B cell (primary cell): ENCODE measurements at regions not wholly inside any gene's neighbourhood (a gene's known extent, or its start where the extent isn't known, plus 50 kb on each side); places are given as distances from the start of the nearest gene placed in this dataset.

Experiments
- ATAC-seq: fragments of 200-7000 bp; cut with Tn5 transposase; one replicate; pipeline ENCODE4 v1.10.0; 2021; ENCODE audit warnings: low read depth, mild to moderate bottlenecking, moderate number of reproducible peaks, moderate library complexity
- CTCF ChIA-PET: fragments of 350-600 bp; sonication (Branson Sonifier 250); formaldehyde crosslinking; loops from one replicate; lab custom pipeline; 2021; ENCODE audit warnings: antibody characterized with exemption, inconsistent platforms; lab: Charles Lee
- POLR2A ChIA-PET: fragments of 350-600 bp; sonication (Branson Sonifier 250); formaldehyde crosslinking; loops from one replicate; lab custom pipeline; 2021; ENCODE audit warnings: antibody characterized with exemption; lab: Charles Lee
- DNase-seq: peaks from one replicate; pipeline ENCODE4 v3.0.0; 2013
- H2AFZ ChIP-seq: 2 replicates; pipeline ENCODE4 v1.6.1; 2012; ENCODE audit warnings: mild to moderate bottlenecking, low read depth, low read length; ENCODE audit not compliant: insufficient read depth, poor library complexity, severe bottlenecking
- H3K27ac ChIP-seq, 2 donors: 1 replicate in 1 of 2; 2 replicates in 1 of 2; pipeline ENCODE4 v1.5.1; 2012 to 2013; ENCODE audit warnings: low read length in 2 of 2, mild to moderate bottlenecking in 2 of 2, moderate library complexity in 1 of 2
- H3K27me3 ChIP-seq, 4 experiments: fragments of 200-600 bp in 1 of 4; sonication (generic) in 1 of 4; replicated peaks in 1 of 4; 1 replicate in 2 of 4; 2 replicates in 2 of 4; pipeline versions ENCODE4 v1.6.1 to v1.7.0; 2013 to 2016; ENCODE audit warnings: low read length in 3 of 4, mild to moderate bottlenecking in 2 of 4, mixed read lengths in 1 of 4, moderate library complexity in 1 of 4; ENCODE audit not compliant: insufficient read depth in 4 of 4, control insufficient read depth in 3 of 4; ENCODE audit errors: control extremely low read depth in 1 of 4
- H3K36me3 ChIP-seq, 2 experiments: replicated peaks in 1 of 2; 1 replicate in 1 of 2; 2 replicates in 1 of 2; pipeline versions ENCODE4 v1.6.1 to v1.7.1; 2013; ENCODE audit warnings: low read length in 1 of 2; ENCODE audit not compliant: insufficient read depth in 2 of 2, control insufficient read depth in 1 of 2; ENCODE audit errors: control extremely low read depth in 1 of 2, extremely low read depth in 1 of 2
- H3K4me1 ChIP-seq, 2 donors: fragments of 200-600 bp in 1 of 2; sonication (generic) in 1 of 2; 1 replicate in 1 of 2; 2 replicates in 1 of 2; pipeline versions ENCODE4 v1.5.1 to v1.6.1; 2013 to 2017; ENCODE audit warnings: low read length in 2 of 2; ENCODE audit not compliant: control insufficient read depth in 2 of 2, insufficient read depth in 2 of 2
- H3K4me2 ChIP-seq: replicated peaks from 2 replicates; pipeline ENCODE3; 2012; ENCODE audit warnings: mild to moderate bottlenecking, low read depth, low read length; ENCODE audit not compliant: poor library complexity, severe bottlenecking
- H3K4me3 ChIP-seq, 5 experiments: fragments of 200-600 bp in 1 of 5; sonication (generic) in 1 of 5; 1 replicate in 3 of 5; 2 replicates in 2 of 5; pipeline versions ENCODE4 v1.5.1 to v1.7.0; 2011 to 2016; ENCODE audit warnings: low read length in 4 of 5, mild to moderate bottlenecking in 4 of 5, low read depth in 2 of 5, control low read depth in 1 of 5, moderate library complexity in 1 of 5; ENCODE audit not compliant: insufficient read depth in 1 of 5; ENCODE audit errors: control extremely low read depth in 1 of 5, extremely low read depth in 1 of 5
- H3K79me2 ChIP-seq: fragments of 200-600 bp; sonication (generic); one replicate; pipeline ENCODE4 v1.6.0; 2016; ENCODE audit warnings: low read length; ENCODE audit not compliant: control insufficient read depth, insufficient read depth
- H3K9ac ChIP-seq: fragments of 200-600 bp; sonication (generic); 2 replicates; pipeline ENCODE4 v1.6.1; 2017; ENCODE audit warnings: mild to moderate bottlenecking, low read length, moderate library complexity
- H3K9me3 ChIP-seq, 3 donors: one replicate each; pipeline versions ENCODE4 v1.6.1 to v1.7.1; 2013; ENCODE audit warnings: low read length in 2 of 3; ENCODE audit not compliant: control insufficient read depth in 2 of 3, insufficient read depth in 1 of 3; ENCODE audit errors: control extremely low read depth in 1 of 3
- H4K20me1 ChIP-seq: 2 replicates; pipeline ENCODE4 v1.6.0; 2012; ENCODE audit warnings: mild to moderate bottlenecking, low read length; ENCODE audit not compliant: insufficient read depth, control insufficient read depth, poor library complexity, severe bottlenecking
- H3K27ac Mint-ChIP-seq: one replicate; pipeline ENCODE4 v1.8.0; 2021; ENCODE audit warnings: mixed read lengths
- H3K27me3 Mint-ChIP-seq: one replicate; pipeline ENCODE4 v1.8.0; 2021; ENCODE audit warnings: mixed read lengths
- H3K4me1 Mint-ChIP-seq: one replicate; pipeline ENCODE4 v1.8.0; 2021; ENCODE audit warnings: mixed read lengths
- H3K4me3 Mint-ChIP-seq: one replicate; pipeline ENCODE4 v1.8.0; 2021; ENCODE audit warnings: mixed read lengths
- H3K9me3 Mint-ChIP-seq: one replicate; pipeline ENCODE4 v1.8.0; 2022; ENCODE audit warnings: mixed read lengths; ENCODE audit not compliant: insufficient read depth
- CTCF ChIP-seq: fragments of 200-600 bp; IDR thresholded peaks from one replicate; pipeline ENCODE4 v1.8.0; 2022; ENCODE audit warnings: antibody characterized with exemption, mild to moderate bottlenecking
- EZH2 ChIP-seq: IDR thresholded peaks from 2 replicates; pipeline ENCODE4 v1.6.1; 2012; ENCODE audit warnings: borderline replicate concordance, low read depth, mild to moderate bottlenecking, moderate library complexity, low read length; ENCODE audit not compliant: insufficient read depth, poor library complexity, severe bottlenecking
- WGBS: methylation state at CpG from one replicate; pipeline ENCODE4 v1.1.5; 2013; ENCODE audit warnings: missing lambda C conversion rate; ENCODE audit not compliant: insufficient coverage; 5-methylcytosine and 5-hydroxymethylcytosine counted together
- intact Hi-C: fragments of 100-400 bp; cut with micrococcal nuclease; formaldehyde crosslinking; loops from one replicate; pipeline ENCODE4 v1.10.0; 2022

GRCh38 chr2:175463169-175463568, 281.7 kb upstream of the ATP5MC3 start:
- Histone ChIP-seq H3K4me1 (no peaks in the 10 kb centered on the region), H3K4me2 (no peak overlapping the region), H2AFZ (no peak overlapping the region), H3K36me3 (no peaks in the 10 kb centered on the region), H3K4me3 (no peak overlapping the region), H4K20me1 (no peaks in the 10 kb centered on the region), H3K9ac (no peak overlapping the region), H3K79me2 (no peaks in the 10 kb centered on the region), H3K27ac (no peak overlapping the region), H3K27me3 (no peaks in the 10 kb centered on the region), H3K9me3 (peaks cover 0 to 8% (median 2%) of the 10 kb centered on the region in 3 donors)
- CTCF ChIA-PET: no interaction called here
- intact Hi-C loops: no loop called here
- no peak overlapping the region for H3K4me3 Mint-ChIP-seq
- no peak for TF ChIP-seq CTCF
- DNase-seq (no peak), ATAC-seq (no peak)
- no CpG with 5 or more reads among the region's 2 CpGs for WGBS
- peaks cover 5% of the 10 kb centered on the region for H3K9me3 Mint-ChIP-seq
- H3K27ac Mint-ChIP-seq: no peak overlapping the region
- H3K4me1 Mint-ChIP-seq: no peaks in the 10 kb centered on the region
- H3K27me3 Mint-ChIP-seq: no peaks in the 10 kb centered on the region
- POLR2A ChIA-PET: no interaction called here

GRCh38 chr2:175462246-175462645, 280.7 kb upstream of the ATP5MC3 start:
- H3K9me3 Mint-ChIP-seq: peaks cover 5% of the 10 kb centered on the region
- ChIA-PET CTCF (no interaction called here), POLR2A (no interaction called here)
- no peaks in the 10 kb centered on the region for H3K27me3 ChIP-seq
- H3K4me3 ChIP-seq: no peak overlapping the region
- no peak overlapping the region for H3K4me3 Mint-ChIP-seq
- no peaks in the 10 kb centered on the region for H3K27me3 Mint-ChIP-seq
- peaks cover 0 to 8% (median 2%) of the 10 kb centered on the region in 3 donors for H3K9me3 ChIP-seq
- H3K4me1 Mint-ChIP-seq: no peaks in the 10 kb centered on the region
- no peak overlapping the region for H3K9ac ChIP-seq
- no peak overlapping the region for H3K27ac Mint-ChIP-seq
- ATAC-seq (no peak), DNase-seq (no peak)
- no peaks in the 10 kb centered on the region for H3K4me1 ChIP-seq
- no peaks in the 10 kb centered on the region for H3K36me3 ChIP-seq
- intact Hi-C loops: no loop called here
- no peak overlapping the region for H2AFZ ChIP-seq
- no peak overlapping the region for H3K4me2 ChIP-seq
- no peaks in the 10 kb centered on the region for H4K20me1 ChIP-seq
- no peaks in the 10 kb centered on the region for H3K79me2 ChIP-seq
- H3K27ac ChIP-seq: no peak overlapping the region
- TF ChIP-seq CTCF (no peak), EZH2 (no peak)
- 80% methylated on average over 2 of the region's 3 CpGs for WGBS
